OCI-LY7 (cell line): ENCODE measurements at regions not wholly inside any gene's neighbourhood (a gene's known extent, or its start where the extent isn't known, plus 50 kb on each side); places are given as distances from the start of the nearest gene placed in this dataset.
"Not testable (repeated sequence)": the region's sequence is repeated elsewhere in the genome, so short reads cannot be mapped to it uniquely, and the experiment has no call there.

Experiments
- BruUV-seq: library from RNA; stranded (reverse); fragments of 400-500 nt; replicated peaks from 2 replicates; lab custom pipeline; 2021; lab: Mats Ljungman, UMichigan
- CTCF ChIA-PET: fragments of 300-600 bp; sonication (Branson Sonifier 250); formaldehyde crosslinking; loops from one replicate; lab custom pipeline; 2022; ENCODE audit warnings: antibody characterized with exemption; ENCODE audit not compliant: unreplicated experiment; lab: Charles Lee
- POLR2A ChIA-PET: fragments of 300-600 bp; sonication (Branson Sonifier 250); formaldehyde crosslinking; loops from one replicate; lab custom pipeline; 2022; ENCODE audit warnings: antibody characterized with exemption; lab: Charles Lee
- DNase-seq: peaks from one replicate; pipeline ENCODE4 v3.0.0-alpha.2; 2015; ENCODE audit warnings: low spot score
- H2AFZ ChIP-seq: fragments of 200-600 bp; sonication (generic), shearing (Covaris generic); 2 replicates; pipeline ENCODE4 v1.6.1; 2014; ENCODE audit warnings: mild to moderate bottlenecking, antibody characterized with exemption, low read length, moderate library complexity
- H3K27ac ChIP-seq: fragments of 200-600 bp; sonication (generic); 2 replicates; pipeline ENCODE4 v1.5.1; 2014; ENCODE audit warnings: mixed run types, low read depth, mild to moderate bottlenecking, moderate library complexity, low read length, inconsistent platforms; ENCODE audit not compliant: poor library complexity, severe bottlenecking
- H3K36me3 ChIP-seq: fragments of 200-600 bp; sonication (generic); 2 replicates; pipeline ENCODE4 v1.6.1; 2014; ENCODE audit warnings: mild to moderate bottlenecking, antibody characterized with exemption, low read length, moderate library complexity, mixed read lengths; ENCODE audit not compliant: insufficient read depth
- H3K4me1 ChIP-seq: fragments of 200-600 bp; sonication (generic); 2 replicates; pipeline ENCODE4 v1.5.1; 2014; ENCODE audit warnings: mild to moderate bottlenecking, low read length; ENCODE audit not compliant: insufficient read depth, poor library complexity, severe bottlenecking
- H3K4me2 ChIP-seq: fragments of 200-600 bp; sonication (generic); 2 replicates; pipeline ENCODE4 v1.6.1; 2014; ENCODE audit warnings: mild to moderate bottlenecking, low read length
- H3K4me3 ChIP-seq: fragments of 200-600 bp; sonication (generic); 2 replicates; pipeline ENCODE4 v1.5.1; 2014; ENCODE audit warnings: mild to moderate bottlenecking, low read depth, low read length; ENCODE audit not compliant: poor library complexity, severe bottlenecking
- H3K79me2 ChIP-seq: fragments of 200-600 bp; sonication (generic); 2 replicates; pipeline ENCODE4 v1.6.1; 2016; ENCODE audit warnings: low read depth, mild to moderate bottlenecking, low read length, moderate library complexity, mixed read lengths; ENCODE audit not compliant: insufficient read depth
- H3K9me2 ChIP-seq: fragments of 200-600 bp; sonication (generic); 2 replicates; pipeline ENCODE4 v1.6.1; 2016; ENCODE audit warnings: mild to moderate bottlenecking, low read length, mixed read lengths; ENCODE audit not compliant: insufficient read depth
- H3K9me3 ChIP-seq: fragments of 200-600 bp; sonication (generic); 2 replicates; pipeline ENCODE4 v1.6.1; 2014; ENCODE audit warnings: mild to moderate bottlenecking, mixed run types, low read length, mixed read lengths
- H4K20me1 ChIP-seq: fragments of 200-600 bp; sonication (generic); 2 replicates; pipeline ENCODE4 v1.6.1; 2014; ENCODE audit warnings: mild to moderate bottlenecking, antibody characterized with exemption, low read length, moderate library complexity, mixed read lengths; ENCODE audit not compliant: insufficient read depth
- EZH2phosphoT487 ChIP-seq: fragments of 200-600 bp; sonication (generic); IDR thresholded peaks from 2 replicates; pipeline ENCODE4 v1.6.1; 2018; ENCODE audit warnings: low read depth, borderline replicate concordance, mild to moderate bottlenecking, mixed run types, antibody characterized with exemption, low read length, moderate library complexity, mixed read lengths
- intact Hi-C: fragments of 100-400 bp; cut with micrococcal nuclease; formaldehyde crosslinking; loops from one replicate; pipeline ENCODE4 v1.10.0; 2022; ENCODE audit not compliant: unreplicated experiment
- TF ChIP-seq, protein P1 (sequence below): fragments of 200-600 bp; sonication (generic); conservative IDR thresholded peaks from 2 replicates; pipeline ENCODE4 v1.5.1; 2014; ENCODE audit warnings: mild to moderate bottlenecking, antibody characterized with exemption, low read length, moderate library complexity, mixed read lengths

GRCh38 chr10:101280511-101280910, 51.2 kb upstream of the LBX1 start:
- no peaks in the 10 kb centered on the region for H3K9me2 ChIP-seq
- H3K36me3 ChIP-seq, result no peaks in the 10 kb centered on the region
- H3K9me3 ChIP-seq, result no peaks in the 10 kb centered on the region
- H3K4me1 ChIP-seq, result no peaks in the 10 kb centered on the region
- intact Hi-C loops, result no loop called here
- TF ChIP-seq, protein P1, sequence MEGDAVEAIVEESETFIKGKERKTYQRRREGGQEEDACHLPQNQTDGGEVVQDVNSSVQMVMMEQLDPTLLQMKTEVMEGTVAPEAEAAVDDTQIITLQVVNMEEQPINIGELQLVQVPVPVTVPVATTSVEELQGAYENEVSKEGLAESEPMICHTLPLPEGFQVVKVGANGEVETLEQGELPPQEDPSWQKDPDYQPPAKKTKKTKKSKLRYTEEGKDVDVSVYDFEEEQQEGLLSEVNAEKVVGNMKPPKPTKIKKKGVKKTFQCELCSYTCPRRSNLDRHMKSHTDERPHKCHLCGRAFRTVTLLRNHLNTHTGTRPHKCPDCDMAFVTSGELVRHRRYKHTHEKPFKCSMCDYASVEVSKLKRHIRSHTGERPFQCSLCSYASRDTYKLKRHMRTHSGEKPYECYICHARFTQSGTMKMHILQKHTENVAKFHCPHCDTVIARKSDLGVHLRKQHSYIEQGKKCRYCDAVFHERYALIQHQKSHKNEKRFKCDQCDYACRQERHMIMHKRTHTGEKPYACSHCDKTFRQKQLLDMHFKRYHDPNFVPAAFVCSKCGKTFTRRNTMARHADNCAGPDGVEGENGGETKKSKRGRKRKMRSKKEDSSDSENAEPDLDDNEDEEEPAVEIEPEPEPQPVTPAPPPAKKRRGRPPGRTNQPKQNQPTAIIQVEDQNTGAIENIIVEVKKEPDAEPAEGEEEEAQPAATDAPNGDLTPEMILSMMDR, result no peak
- no peak for TF ChIP-seq EZH2phosphoT487
- ChIA-PET CTCF (no interaction called here), POLR2A (no interaction called here)
- no peaks in the 10 kb centered on the region for H4K20me1 ChIP-seq
- H3K27ac ChIP-seq, result no peak overlapping the region
- H3K4me2 ChIP-seq, result no peak overlapping the region
- no peak overlapping the region for H2AFZ ChIP-seq
- no peaks in the 10 kb centered on the region for H3K79me2 ChIP-seq
- no peak for DNase-seq
- no TSS peak for BruUV-seq
- no peak overlapping the region for H3K4me3 ChIP-seq

DNA sequence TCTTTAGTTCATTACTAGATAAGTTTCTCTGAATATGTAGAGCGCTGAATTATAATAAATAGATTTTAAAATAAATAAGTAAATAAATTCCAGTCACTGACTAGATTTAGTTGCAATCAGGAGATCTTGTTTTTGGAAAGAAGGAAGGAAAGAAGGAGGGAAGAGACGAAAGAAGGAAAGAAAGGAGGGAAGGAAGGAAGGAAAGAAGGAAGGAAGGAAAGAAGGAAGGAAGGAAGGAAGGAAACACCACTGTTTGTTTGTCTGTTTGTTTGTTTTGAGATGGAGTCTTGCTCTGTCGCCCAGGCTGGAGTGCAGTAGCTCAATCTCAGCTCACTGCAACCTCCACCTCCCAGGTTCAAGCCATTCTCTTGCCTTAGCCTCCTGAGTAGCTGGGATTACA, 51.7 kb upstream of the LBX1 start:
- H3K9me3 ChIP-seq, H3K36me3 ChIP-seq, H2AFZ ChIP-seq, POLR2A ChIA-PET, CTCF ChIA-PET, H3K27ac ChIP-seq, H3K4me3 ChIP-seq, intact Hi-C loops, H3K79me2 ChIP-seq, BruUV-seq, DNase-seq, H3K4me2 ChIP-seq, H3K9me2 ChIP-seq, H4K20me1 ChIP-seq, H3K4me1 ChIP-seq: not testable (repeated sequence)

GRCh38 chr10:101282947-101283346, 53.7 kb upstream of the LBX1 start:
- no peak overlapping the region for H3K4me2 ChIP-seq
- H3K36me3 ChIP-seq, result no peaks in the 10 kb centered on the region
- POLR2A ChIA-PET, result no interaction called here
- no peak overlapping the region for H3K27ac ChIP-seq
- intact Hi-C loops, result no loop called here
- no peak overlapping the region for H2AFZ ChIP-seq
- CTCF ChIA-PET, result no interaction called here
- BruUV-seq, result no TSS peak
- H4K20me1 ChIP-seq, result no peaks in the 10 kb centered on the region
- H3K9me3 ChIP-seq, result no peaks in the 10 kb centered on the region
- H3K4me1 ChIP-seq, result no peaks in the 10 kb centered on the region
- no peak for DNase-seq
- no peaks in the 10 kb centered on the region for H3K79me2 ChIP-seq
- H3K9me2 ChIP-seq, result no peaks in the 10 kb centered on the region
- no peak for TF ChIP-seq EZH2phosphoT487
- TF ChIP-seq, protein P1, result no peak
- no peak overlapping the region for H3K4me3 ChIP-seq
